SK-N-SH (cell line): ENCODE measurements at regions not wholly inside any gene's neighbourhood (a gene's known extent, or its start where the extent isn't known, plus 50 kb on each side); places are given as distances from the start of the nearest gene placed in this dataset.

Experiments used
- NRF1 ChIP-seq: IDR thresholded peaks from 2 replicates; pipeline ENCODE4 v1.6.1; 2012; ENCODE audit warnings: low read depth, mild to moderate bottlenecking, low read length
- RAD21 ChIP-seq: IDR thresholded peaks from 2 replicates; pipeline ENCODE4 v1.6.1; 2012; ENCODE audit warnings: mild to moderate bottlenecking, low read length
- TF ChIP-seq, protein P1 (sequence below): fragments of 150-350 bp; IDR thresholded peaks from 2 replicates; pipeline ENCODE4 v1.6.1; 2017; ENCODE audit warnings: antibody characterized with exemption, low read length, low read depth, borderline replicate concordance

DNA sequence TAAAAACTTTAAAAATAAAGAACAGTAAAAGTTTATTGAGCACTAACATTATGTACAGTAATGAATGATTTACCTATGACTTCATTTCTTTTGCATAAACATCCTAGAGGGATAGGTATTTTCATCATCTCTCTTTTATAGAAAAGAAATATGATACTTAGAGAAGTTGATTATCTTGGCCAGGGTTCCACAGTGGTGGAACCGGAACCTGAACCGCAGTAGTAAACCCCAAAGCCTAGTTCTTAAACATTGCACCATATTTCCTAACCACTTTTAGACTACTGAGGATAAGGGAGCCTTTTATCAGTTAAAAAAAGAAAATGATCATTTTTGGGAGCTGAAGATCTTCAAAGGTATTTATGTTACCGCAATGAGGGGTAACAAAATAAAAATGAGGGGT is 205.7 kb upstream of the SGCD start:
- no peak for TF ChIP-seq RAD21
- TF ChIP-seq NRF1 = no peak
- TF ChIP-seq, protein P1, sequence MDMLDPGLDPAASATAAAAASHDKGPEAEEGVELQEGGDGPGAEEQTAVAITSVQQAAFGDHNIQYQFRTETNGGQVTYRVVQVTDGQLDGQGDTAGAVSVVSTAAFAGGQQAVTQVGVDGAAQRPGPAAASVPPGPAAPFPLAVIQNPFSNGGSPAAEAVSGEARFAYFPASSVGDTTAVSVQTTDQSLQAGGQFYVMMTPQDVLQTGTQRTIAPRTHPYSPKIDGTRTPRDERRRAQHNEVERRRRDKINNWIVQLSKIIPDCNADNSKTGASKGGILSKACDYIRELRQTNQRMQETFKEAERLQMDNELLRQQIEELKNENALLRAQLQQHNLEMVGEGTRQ = no peak
